ENCODE measurements at regions not wholly inside any gene's neighbourhood (a gene's known extent, or its start where the extent isn't known, plus 50 kb on each side); places are given as distances from the start of the nearest gene placed in this dataset.

GRCh38 chr5:111931655-111932054 is 174.7 kb upstream of the NREP start:
- no peak for TF ChIP-seq CTCF (IDR thresholded peaks at IDR 0.05; ENCODE audit: insufficient read depth, low read depth, low read length)
- TF ChIP-seq EZH2 (IDR thresholded peaks at IDR 0.05; ENCODE audit: insufficient read depth, low read length) = no peak

Measured in astrocyte (in vitro differentiated cells and primary cell).